ENCODE measurements at regions not wholly inside any gene's neighbourhood (a gene's known extent, or its start where the extent isn't known, plus 50 kb on each side); places are given as distances from the start of the nearest gene placed in this dataset.

DNA sequence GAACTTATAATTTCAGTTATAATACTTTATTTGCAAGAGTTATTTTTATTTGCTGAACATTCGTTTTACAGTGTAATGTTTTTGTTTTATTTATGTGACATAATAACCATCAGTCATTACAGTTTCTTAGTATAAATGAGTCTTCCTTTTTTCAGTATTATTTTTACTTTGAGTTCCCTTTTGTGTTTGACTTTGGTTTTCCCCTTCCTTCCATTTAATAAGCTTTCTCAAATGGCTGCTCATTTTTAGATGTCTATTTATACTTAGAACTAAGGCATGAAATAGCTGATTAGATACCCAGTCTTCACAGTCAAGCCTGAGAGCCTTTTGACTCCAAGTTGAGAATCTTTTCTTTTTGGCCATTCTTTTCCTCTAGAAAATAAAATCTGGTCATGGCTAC lies 404.5 kb downstream of the LRFN5 start:
- DNase-seq = no peak

GRCh38 chr14:42004321-42004720 lies 397.6 kb downstream of the LRFN5 start:
- no peak for DNase-seq

GRCh38 chr14:42002141-42002540 lies 395.5 kb downstream of the LRFN5 start:
- DNase-seq = no peak

- no peak for DNase-seq
Observed at GRCh38 chr14:42001431-42001830, 394.8 kb downstream of the LRFN5 start.

GRCh38 chr14:42000450-42000849 lies 393.8 kb downstream of the LRFN5 start:
- no peak for DNase-seq

DNA sequence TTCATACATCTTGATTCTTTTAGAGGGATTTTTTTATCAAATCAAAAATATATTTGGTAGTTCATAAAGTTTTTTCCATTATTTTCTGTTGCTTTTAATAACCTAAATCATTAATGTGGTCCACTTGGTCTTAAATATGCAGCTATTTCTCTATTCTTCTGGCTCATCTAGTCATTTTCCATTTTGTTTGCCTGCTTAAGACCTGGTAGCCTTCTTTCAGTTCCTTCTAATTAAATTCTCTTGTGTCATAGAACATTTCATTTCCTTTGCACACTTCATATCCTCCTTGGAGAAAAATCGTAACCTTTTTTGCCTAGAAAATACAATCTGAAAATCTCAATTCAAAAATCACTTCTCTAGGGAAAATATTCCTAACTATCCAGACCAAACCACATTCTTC lies 387.0 kb downstream of the LRFN5 start:
- no peak for DNase-seq

GRCh38 chr14:41986700-41987099 lies 380.0 kb downstream of the LRFN5 start:
- DNase-seq = no peak

- no peak for DNase-seq
Observed at GRCh38 chr14:41986083-41986645, 379.5 kb downstream of the LRFN5 start.

DNA sequence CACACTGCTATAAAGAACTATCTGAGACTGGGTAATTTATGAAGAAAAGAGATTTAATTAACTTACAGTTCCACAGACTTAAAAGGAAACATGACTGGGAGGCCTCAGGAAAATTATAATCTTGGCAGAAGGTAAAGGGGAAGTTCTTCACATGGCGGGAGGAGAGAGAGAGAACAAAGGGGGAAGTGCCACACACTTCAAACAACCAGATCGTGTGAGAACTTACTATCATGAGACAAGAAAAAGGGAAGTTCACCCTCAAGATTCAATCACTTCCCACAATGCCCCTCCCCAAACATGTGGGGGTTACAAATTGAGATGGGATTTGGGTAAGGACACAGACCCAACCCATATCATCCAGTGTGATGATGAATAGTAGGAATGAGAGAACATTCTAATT lies 366.5 kb downstream of the LRFN5 start:
- DNase-seq = no peak

DNA sequence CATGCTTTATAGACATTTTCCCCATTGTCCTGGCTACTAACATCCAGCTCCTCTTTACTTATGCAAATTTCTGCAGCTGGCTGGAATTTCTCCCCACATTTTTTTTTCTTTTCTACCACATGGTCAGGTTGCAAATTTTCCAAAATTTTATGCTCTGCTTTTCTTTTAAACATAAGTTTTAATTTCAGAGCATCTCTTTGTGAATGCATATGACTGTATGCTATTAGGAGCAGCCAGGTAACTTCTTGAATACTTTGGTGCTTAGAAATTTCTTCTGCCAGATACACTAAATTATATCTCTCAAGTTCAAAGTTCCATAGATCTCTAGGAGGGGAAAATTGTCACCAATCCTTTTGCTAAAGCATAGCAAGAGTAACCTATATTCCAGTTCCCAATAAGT lies 365.9 kb downstream of the LRFN5 start:
- DNase-seq = no peak

- no peak for DNase-seq
Observed at GRCh38 chr14:41960281-41960680, 353.6 kb downstream of the LRFN5 start.

GRCh38 chr14:41957459-41957858 lies 350.8 kb downstream of the LRFN5 start:
- DNase-seq = no peak
